ENCODE measurements at regions not wholly inside any gene's neighbourhood (a gene's known extent, or its start where the extent isn't known, plus 50 kb on each side); places are given as distances from the start of the nearest gene placed in this dataset.

- no peaks in the 10 kb centered on the region for H3K36me3 Mint-ChIP-seq
- H3K4me3 Mint-ChIP-seq: no peak overlapping the region
These were observed 1005.9 kb upstream of the ADGRL3 start for GRCh38 chr4:60194214-60194613.

GRCh38 chr4:60195256-60195655 lies 1004.9 kb upstream of the ADGRL3 start:
- H3K4me3 Mint-ChIP-seq: no peak overlapping the region
- no peaks in the 10 kb centered on the region for H3K4me1 Mint-ChIP-seq (ENCODE audit: low read depth)
- peaks cover 14% of the 10 kb centered on the region for H3K9me3 Mint-ChIP-seq (ENCODE audit: low read depth)
- H3K36me3 Mint-ChIP-seq: no peaks in the 10 kb centered on the region
- H3K27ac Mint-ChIP-seq: no peak overlapping the region
- no peaks in the 10 kb centered on the region for H3K27me3 Mint-ChIP-seq

More at GRCh38 chr4:60194214-60194613, 1005.9 kb upstream of the ADGRL3 start:
- H3K27ac Mint-ChIP-seq: no peak overlapping the region
- no peaks in the 10 kb centered on the region for H3K27me3 Mint-ChIP-seq
- H3K9me3 Mint-ChIP-seq (ENCODE audit: low read depth): peaks cover 14% of the 10 kb centered on the region
- no peaks in the 10 kb centered on the region for H3K4me1 Mint-ChIP-seq (ENCODE audit: low read depth)

GRCh38 chr4:60201052-60201673 lies 999.0 kb upstream of the ADGRL3 start:
- no peaks in the 10 kb centered on the region for H3K27me3 Mint-ChIP-seq
- no peak overlapping the region for H3K27ac Mint-ChIP-seq
- H3K9me3 Mint-ChIP-seq (ENCODE audit: low read depth): peaks cover 3% of the 10 kb centered on the region
- no peaks in the 10 kb centered on the region for H3K4me1 Mint-ChIP-seq (ENCODE audit: low read depth)
- H3K36me3 Mint-ChIP-seq: no peaks in the 10 kb centered on the region
- H3K4me3 Mint-ChIP-seq: no peak overlapping the region

- Mint-ChIP-seq H3K9me3 (ENCODE audit: low read depth) (peaks cover 16% of the 10 kb centered on the region), H3K36me3 (no peaks in the 10 kb centered on the region), H3K27ac (no peak overlapping the region), H3K27me3 (no peaks in the 10 kb centered on the region), H3K4me3 (no peak overlapping the region), H3K4me1 (ENCODE audit: low read depth) (no peaks in the 10 kb centered on the region)
These were observed 990.5 kb upstream of the ADGRL3 start for GRCh38 chr4:60209588-60209987.

- H3K4me1 Mint-ChIP-seq (ENCODE audit: low read depth): no peaks in the 10 kb centered on the region
- no peak overlapping the region for H3K4me3 Mint-ChIP-seq
- H3K27me3 Mint-ChIP-seq: no peaks in the 10 kb centered on the region
- peaks cover 13% of the 10 kb centered on the region for H3K9me3 Mint-ChIP-seq (ENCODE audit: low read depth)
- H3K27ac Mint-ChIP-seq: no peak overlapping the region
- H3K36me3 Mint-ChIP-seq: no peaks in the 10 kb centered on the region
These were observed 984.2 kb upstream of the ADGRL3 start for GRCh38 chr4:60215906-60216305.

- H3K27ac Mint-ChIP-seq: no peak overlapping the region
- H3K4me3 Mint-ChIP-seq: no peak overlapping the region
- H3K9me3 Mint-ChIP-seq (ENCODE audit: low read depth): peaks cover 4% of the 10 kb centered on the region
- H3K36me3 Mint-ChIP-seq: no peaks in the 10 kb centered on the region
- H3K27me3 Mint-ChIP-seq: no peaks in the 10 kb centered on the region
- H3K4me1 Mint-ChIP-seq (ENCODE audit: low read depth): no peaks in the 10 kb centered on the region
These were observed 983.4 kb upstream of the ADGRL3 start for GRCh38 chr4:60216752-60217151.

GRCh38 chr4:60221866-60222265 lies 978.3 kb upstream of the ADGRL3 start:
- H3K27ac Mint-ChIP-seq: no peak overlapping the region
- no peaks in the 10 kb centered on the region for H3K36me3 Mint-ChIP-seq
- no peak overlapping the region for H3K4me3 Mint-ChIP-seq
- no peaks in the 10 kb centered on the region for H3K9me3 Mint-ChIP-seq (ENCODE audit: low read depth)
- no peaks in the 10 kb centered on the region for H3K27me3 Mint-ChIP-seq
- H3K4me1 Mint-ChIP-seq (ENCODE audit: low read depth): no peaks in the 10 kb centered on the region

- Mint-ChIP-seq H3K36me3 (no peaks in the 10 kb centered on the region), H3K27me3 (no peaks in the 10 kb centered on the region), H3K27ac (no peak overlapping the region), H3K4me1 (ENCODE audit: low read depth) (no peaks in the 10 kb centered on the region), H3K4me3 (no peak overlapping the region), H3K9me3 (ENCODE audit: low read depth) (no peaks in the 10 kb centered on the region)
These were observed 976.8 kb upstream of the ADGRL3 start for GRCh38 chr4:60223208-60223923.

- Mint-ChIP-seq H3K4me3 (no peak overlapping the region), H3K36me3 (no peaks in the 10 kb centered on the region), H3K9me3 (ENCODE audit: low read depth) (peaks cover 15% of the 10 kb centered on the region), H3K4me1 (ENCODE audit: low read depth) (no peaks in the 10 kb centered on the region), H3K27me3 (no peaks in the 10 kb centered on the region), H3K27ac (no peak overlapping the region)
These were observed 958.3 kb upstream of the ADGRL3 start for GRCh38 chr4:60241866-60242265.

GRCh38 chr4:60249784-60250183 lies 950.3 kb upstream of the ADGRL3 start:
- H3K27ac Mint-ChIP-seq: no peak overlapping the region
- H3K36me3 Mint-ChIP-seq: no peaks in the 10 kb centered on the region
- H3K4me1 Mint-ChIP-seq (ENCODE audit: low read depth): no peaks in the 10 kb centered on the region
- no peak overlapping the region for H3K4me3 Mint-ChIP-seq
- no peaks in the 10 kb centered on the region for H3K27me3 Mint-ChIP-seq
- H3K9me3 Mint-ChIP-seq (ENCODE audit: low read depth): peaks cover 9% of the 10 kb centered on the region

GRCh38 chr4:60250657-60251056 lies 949.5 kb upstream of the ADGRL3 start:
- H3K27me3 Mint-ChIP-seq: no peaks in the 10 kb centered on the region

GRCh38 chr4:60259781-60260180 lies 940.3 kb upstream of the ADGRL3 start:
- H3K4me1 Mint-ChIP-seq (ENCODE audit: low read depth): no peaks in the 10 kb centered on the region
- H3K9me3 Mint-ChIP-seq (ENCODE audit: low read depth): peaks cover 3% of the 10 kb centered on the region
- H3K36me3 Mint-ChIP-seq: no peaks in the 10 kb centered on the region
- no peak overlapping the region for H3K4me3 Mint-ChIP-seq
- H3K27me3 Mint-ChIP-seq: no peaks in the 10 kb centered on the region
- H3K27ac Mint-ChIP-seq: no peak overlapping the region

More at GRCh38 chr4:60250657-60251056, 949.5 kb upstream of the ADGRL3 start:
- H3K4me3 Mint-ChIP-seq: no peak overlapping the region
- H3K27ac Mint-ChIP-seq: no peak overlapping the region
- no peaks in the 10 kb centered on the region for H3K36me3 Mint-ChIP-seq
- peaks cover 9% of the 10 kb centered on the region for H3K9me3 Mint-ChIP-seq (ENCODE audit: low read depth)
- no peaks in the 10 kb centered on the region for H3K4me1 Mint-ChIP-seq (ENCODE audit: low read depth)

- H3K27ac Mint-ChIP-seq: no peak overlapping the region
- H3K36me3 Mint-ChIP-seq: no peaks in the 10 kb centered on the region
- H3K9me3 Mint-ChIP-seq (ENCODE audit: low read depth): peaks cover 8% of the 10 kb centered on the region
These were observed 933.6 kb upstream of the ADGRL3 start for GRCh38 chr4:60266505-60266904.

GRCh38 chr4:60296386-60296785 lies 903.7 kb upstream of the ADGRL3 start:
- Mint-ChIP-seq H3K27me3 (no peaks in the 10 kb centered on the region), H3K36me3 (no peaks in the 10 kb centered on the region), H3K9me3 (ENCODE audit: low read depth) (peaks cover 11% of the 10 kb centered on the region), H3K27ac (no peak overlapping the region), H3K4me3 (no peak overlapping the region), H3K4me1 (ENCODE audit: low read depth) (no peaks in the 10 kb centered on the region)

More at GRCh38 chr4:60266505-60266904, 933.6 kb upstream of the ADGRL3 start:
- Mint-ChIP-seq H3K4me1 (ENCODE audit: low read depth) (no peaks in the 10 kb centered on the region), H3K4me3 (no peak overlapping the region), H3K27me3 (no peaks in the 10 kb centered on the region)

GRCh38 chr4:60313611-60314178 lies 886.4 kb upstream of the ADGRL3 start:
- Mint-ChIP-seq H3K4me3 (no peak overlapping the region), H3K4me1 (ENCODE audit: low read depth) (no peaks in the 10 kb centered on the region), H3K27ac (no peak overlapping the region), H3K27me3 (no peaks in the 10 kb centered on the region), H3K36me3 (no peaks in the 10 kb centered on the region), H3K9me3 (ENCODE audit: low read depth) (peaks cover 7% of the 10 kb centered on the region)
